ENCODE measurements at regions not wholly inside any gene's neighbourhood (a gene's known extent, or its start where the extent isn't known, plus 50 kb on each side); places are given as distances from the start of the nearest gene placed in this dataset.

- no peak for DNase-seq
Observed at GRCh38 chr4:147368948-147369347, 111.9 kb upstream of the EDNRA start.

- no peak for DNase-seq
Observed at GRCh38 chr4:147370473-147370872, 110.4 kb upstream of the EDNRA start.

DNA sequence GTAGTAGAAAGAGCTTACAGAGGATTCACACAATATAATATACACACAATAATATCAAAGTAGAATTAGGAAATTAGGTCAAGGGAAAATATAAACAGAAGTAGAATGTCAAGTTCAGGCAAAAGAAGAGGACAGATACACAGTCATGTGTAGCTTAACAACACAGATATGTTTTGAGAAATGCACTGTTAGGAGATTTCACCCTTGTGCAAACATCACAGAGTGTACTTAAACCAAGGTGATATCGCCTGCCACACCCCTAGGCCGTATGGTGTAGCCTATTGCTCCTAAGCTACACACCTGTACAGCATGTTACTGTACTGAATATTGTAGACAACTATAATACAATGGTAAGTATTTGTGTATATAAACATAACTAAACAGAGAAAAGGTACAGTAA, 110.0 kb upstream of the EDNRA start:
- DNase-seq: no peak

GRCh38 chr4:147371661-147372060, 109.2 kb upstream of the EDNRA start:
- no peak for DNase-seq

DNA sequence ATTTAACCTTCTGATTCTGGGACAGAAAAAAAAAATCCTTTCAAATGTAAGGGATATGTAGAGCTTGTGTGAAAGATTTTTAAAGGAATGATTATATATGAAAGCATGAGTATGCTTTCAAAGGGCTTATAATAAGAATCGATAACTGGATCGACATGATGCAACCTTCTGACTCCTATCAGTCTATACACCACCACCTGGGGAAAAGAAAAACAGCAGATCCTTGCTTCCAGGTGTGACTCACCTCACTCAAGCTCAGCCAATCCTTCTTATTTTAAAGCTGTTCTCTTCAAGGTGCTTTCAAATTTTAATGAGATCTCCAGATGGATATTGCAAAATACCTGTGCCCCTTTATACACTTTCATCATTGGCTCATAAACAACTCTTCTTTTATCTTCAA, 102.1 kb upstream of the EDNRA start:
- DNase-seq: no peak

DNA sequence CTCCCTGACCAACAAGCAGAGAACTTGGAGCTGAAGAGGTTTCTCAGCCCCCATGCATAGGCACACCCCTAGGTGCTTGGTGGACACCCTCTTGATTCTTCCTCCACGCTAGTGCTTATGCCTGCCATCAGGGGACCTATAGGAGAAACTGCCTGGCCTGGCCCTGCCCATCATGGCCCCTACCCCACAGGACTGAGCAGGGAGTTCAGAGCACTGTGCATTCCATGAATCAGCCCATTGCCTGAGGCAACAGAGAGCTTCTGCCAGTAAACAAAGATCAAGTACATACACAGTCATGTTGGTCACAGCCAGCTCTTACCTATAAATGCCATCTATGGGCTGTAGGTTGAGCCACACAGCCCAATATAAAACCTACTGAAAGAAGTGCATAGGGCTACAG, 99.1 kb upstream of the EDNRA start:
- no peak for DNase-seq

- DNase-seq: no peak
Observed at GRCh38 chr4:147388018-147388417, 92.9 kb upstream of the EDNRA start.

DNA sequence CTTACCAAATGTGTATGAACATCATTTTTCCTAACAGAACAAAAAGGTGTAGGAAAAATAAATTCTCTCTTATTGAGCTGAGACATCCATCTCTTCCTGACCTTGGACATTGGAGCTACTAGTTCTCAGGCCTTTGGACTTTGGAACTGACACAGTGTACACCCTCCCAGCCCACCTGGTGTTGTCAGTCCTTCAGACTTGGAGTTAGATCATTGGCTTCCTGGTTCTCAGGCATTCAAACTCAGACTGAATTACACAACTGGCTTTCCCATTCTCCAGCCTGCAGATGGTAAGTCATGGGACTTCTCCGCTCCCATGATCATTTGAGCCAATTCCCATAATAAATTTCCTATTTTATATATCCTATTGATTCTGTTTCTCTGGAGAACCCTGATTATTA, 84.8 kb upstream of the EDNRA start:
- no peak for DNase-seq

- DNase-seq: no peak
Observed at GRCh38 chr4:147398556-147398955, 82.3 kb upstream of the EDNRA start.

GRCh38 chr4:147400721-147401120, 80.2 kb upstream of the EDNRA start:
- DNase-seq: no peak

DNA sequence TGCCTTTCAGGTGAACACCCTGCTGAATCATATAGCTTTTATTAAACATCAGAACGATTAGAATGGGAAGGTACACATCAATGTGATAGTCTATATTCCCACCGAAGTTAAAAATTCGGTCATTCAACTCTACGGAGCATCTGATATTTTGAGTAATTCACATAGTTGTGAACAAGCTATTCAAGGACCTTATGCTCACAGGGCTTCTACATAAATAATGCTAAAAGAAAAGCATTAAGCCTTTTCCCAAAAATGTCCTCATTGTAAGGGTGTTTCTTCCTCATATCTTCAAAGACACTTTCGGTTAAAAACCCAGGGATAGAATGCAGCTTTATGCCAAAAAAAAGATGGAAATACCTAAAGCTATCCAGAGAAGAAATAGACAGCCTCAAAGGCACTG, 79.7 kb upstream of the EDNRA start:
- no peak for DNase-seq

DNA sequence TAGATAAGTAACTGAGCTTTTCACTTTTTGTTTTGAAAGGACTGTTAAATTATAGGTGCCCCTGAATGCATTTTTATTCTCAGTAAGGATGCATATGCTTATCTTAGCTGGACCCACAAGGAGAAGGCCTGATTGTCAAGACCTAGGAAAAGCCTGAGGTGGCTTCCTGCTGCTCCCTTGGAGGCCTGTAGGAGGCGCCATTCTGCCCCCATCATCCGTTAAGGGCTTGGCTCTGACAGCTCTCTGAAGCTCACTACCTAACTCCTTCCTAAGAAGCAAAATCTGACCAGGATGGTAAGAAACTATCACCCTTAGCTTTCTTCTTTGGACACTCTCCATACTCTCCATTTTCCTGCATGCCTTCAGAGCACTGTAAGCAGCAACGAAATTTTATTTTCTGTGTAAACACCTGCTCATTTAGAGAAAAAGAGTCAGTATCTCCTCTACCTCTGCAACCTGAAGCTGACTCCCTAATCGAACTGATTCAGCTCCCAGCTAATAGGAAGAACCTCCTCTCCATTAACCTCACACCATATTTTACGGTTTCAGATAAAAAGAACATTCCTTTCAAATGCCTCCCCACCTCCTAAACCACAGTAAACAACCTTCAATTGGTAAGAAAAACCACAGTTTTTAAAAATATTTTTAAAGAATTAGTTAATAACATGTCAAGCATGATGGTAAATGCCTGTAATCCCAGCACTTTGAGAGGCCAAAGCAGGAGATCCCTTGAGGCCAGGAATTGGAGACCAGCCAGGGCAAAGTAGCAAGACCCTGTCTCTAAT, 73.4 kb upstream of the EDNRA start:
- DNase-seq: no peak

DNA sequence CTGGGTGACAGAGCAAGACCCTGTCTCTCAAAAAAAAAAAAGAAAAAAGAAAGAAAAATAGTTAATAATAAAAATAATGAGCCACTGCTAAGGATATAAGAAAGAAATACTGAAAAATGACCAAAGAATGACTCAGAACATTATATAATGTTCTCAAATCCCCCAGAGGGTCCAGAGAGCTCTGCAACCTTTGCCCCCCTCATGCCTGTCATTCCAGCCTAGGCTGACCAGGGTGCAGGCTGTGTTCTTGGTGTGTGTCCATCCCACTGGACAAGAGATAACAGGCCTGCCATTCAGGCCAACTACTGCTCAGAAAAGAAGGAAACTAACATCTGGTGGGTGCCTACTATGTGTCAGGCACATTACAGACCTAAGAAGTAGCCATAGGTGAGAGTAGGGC, 72.7 kb upstream of the EDNRA start:
- DNase-seq: no peak

GRCh38 chr4:147409350-147409749, 71.5 kb upstream of the EDNRA start:
- DNase-seq: no peak

- no peak for DNase-seq
Observed at GRCh38 chr4:147418226-147418625, 62.7 kb upstream of the EDNRA start.

DNA sequence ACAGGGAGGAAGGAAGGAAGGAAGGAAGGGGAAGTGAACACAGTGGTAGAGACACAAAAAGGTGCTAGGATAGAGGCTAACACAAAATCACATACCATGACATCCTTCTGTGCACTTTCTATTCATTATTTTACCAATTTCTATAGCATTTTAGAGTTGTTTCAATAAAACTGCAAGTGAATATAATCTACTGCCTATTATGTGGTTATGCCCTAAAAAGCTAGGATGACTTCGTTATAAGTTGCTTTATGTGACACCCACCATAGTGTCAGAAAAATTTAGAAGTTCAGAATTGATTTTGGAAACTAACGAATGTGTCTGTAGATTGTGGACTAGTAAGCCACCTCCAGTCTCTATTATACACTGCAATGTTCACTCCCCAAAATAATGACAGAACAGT, 59.4 kb upstream of the EDNRA start:
- no peak for DNase-seq

DNA sequence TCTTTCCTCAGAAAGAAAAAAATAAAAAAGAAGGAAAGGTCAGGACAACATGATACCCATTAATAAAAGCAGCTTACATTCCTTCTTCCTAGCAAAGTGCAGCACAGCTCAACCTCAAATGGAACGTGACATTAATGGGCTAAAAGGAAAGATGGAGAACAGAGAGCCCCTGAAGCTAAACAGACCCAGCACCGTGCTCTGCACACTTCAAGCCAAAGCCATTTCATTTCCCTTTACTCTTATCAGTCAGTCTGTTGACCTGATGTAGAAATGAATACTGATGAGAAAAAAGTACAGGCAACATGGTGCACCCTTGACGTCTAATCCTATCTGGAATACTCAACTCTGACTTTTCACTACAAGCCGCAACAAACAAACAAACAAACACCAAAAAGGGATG, 57.7 kb upstream of the EDNRA start:
- DNase-seq: no peak

DNA sequence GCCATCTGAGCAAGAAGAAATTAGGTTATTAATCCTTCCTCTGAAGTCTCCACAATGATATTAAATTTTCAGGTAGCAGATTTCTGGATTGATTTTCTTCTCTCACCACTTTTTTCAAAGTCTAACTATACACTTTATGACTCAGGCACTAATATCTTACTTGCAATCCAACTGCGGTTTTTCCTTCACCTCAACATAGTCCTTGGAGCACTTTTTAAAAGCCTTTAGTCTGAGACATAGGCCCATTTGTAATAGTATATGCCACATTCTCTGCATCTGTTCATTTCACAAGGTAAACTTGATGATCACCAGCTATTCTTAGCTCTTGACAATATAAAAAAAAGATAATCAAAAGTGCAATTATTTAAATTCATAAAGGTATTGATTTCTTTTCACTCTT, 55.9 kb upstream of the EDNRA start:
- DNase-seq: no peak

GRCh38 chr4:147428583-147428982, 52.3 kb upstream of the EDNRA start:
- no peak for DNase-seq

- DNase-seq: no peak
Observed at GRCh38 chr4:147430111-147430510, 50.8 kb upstream of the EDNRA start.
